NCI-H748 treated with DMSO at 0.1 percent for 48 hours (cell line): ENCODE measurements at regions not wholly inside any gene's neighbourhood (a gene's known extent, or its start where the extent isn't known, plus 50 kb on each side); places are given as distances from the start of the nearest gene placed in this dataset.

Experiments used
- DNase-seq: peaks from one replicate; lab custom pipeline; 2025; lab: John Stamatoyannopoulos, UW

- DNase-seq, result no peak
These were observed 150.7 kb downstream of the KCTD15 start for GRCh38 chr19:33947265-33947964.

GRCh38 chr19:33948651-33949335 is 152.1 kb downstream of the KCTD15 start:
- no peak for DNase-seq

- no peak for DNase-seq
These were observed 153.6 kb downstream of the KCTD15 start for GRCh38 chr19:33950091-33950750.

GRCh38 chr19:33953023-33953422 is 156.4 kb downstream of the KCTD15 start:
- DNase-seq, result no peak

DNA sequence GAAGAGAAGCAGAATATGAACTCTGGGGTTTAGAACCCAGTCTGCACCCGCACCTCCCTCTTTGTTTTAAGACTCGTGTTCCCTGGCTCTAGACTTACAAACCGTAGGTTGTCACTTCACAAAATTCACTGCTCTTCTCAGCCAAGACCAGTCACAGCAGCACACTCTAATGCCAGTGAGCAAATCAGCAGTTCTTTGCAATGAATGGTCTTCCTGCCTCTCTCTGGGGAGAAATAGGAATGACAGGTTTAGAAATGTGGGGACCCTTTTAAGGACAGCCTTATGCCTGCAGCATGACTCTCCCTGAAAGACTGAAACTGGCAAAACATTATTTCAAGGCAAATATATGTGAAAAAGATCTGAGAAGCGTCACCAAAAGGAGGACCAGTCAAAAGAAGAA is 156.9 kb downstream of the KCTD15 start:
- no peak for DNase-seq

DNA sequence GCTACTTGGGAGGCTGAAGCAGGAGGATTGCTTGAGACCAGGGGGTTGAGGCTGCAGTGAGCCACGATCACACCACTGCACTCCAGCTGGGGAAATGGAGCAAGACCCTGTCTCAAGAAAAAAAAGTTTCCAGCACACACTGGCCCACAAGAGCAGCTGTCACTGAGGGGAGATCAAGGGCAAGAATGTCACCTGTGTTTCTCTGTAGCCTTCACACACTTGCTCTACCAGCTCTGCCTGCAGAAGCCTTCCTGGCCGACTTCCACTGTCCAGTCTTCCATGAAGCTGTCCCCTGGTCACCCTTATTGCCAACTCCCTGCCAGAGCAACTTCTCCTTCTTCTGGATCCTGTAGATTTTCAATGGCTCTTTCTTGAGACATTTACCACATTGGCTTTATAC is 158.0 kb downstream of the KCTD15 start:
- DNase-seq, result no peak

DNA sequence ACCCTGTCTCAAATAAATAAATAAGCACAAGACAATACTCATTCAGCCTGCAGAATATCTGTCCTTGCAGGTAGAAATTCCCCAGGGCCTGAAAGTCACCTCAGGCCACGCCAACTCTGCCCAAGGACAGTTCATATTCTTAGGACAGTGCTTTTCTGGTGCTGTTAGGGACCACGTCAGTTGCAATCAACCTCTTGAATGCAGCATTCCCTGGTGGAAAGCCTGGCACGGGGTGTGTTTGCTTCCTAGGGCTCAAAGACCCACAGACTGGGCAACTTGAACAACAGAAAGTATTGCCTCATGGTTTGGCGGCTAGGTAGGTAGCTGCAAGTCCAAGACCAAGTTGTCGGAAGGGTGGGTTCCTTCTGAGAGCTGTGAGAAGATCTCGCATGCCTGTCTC is 160.3 kb downstream of the KCTD15 start:
- no peak for DNase-seq

- DNase-seq, result no peak
These were observed 161.1 kb downstream of the KCTD15 start for GRCh38 chr19:33957804-33958203.

DNA sequence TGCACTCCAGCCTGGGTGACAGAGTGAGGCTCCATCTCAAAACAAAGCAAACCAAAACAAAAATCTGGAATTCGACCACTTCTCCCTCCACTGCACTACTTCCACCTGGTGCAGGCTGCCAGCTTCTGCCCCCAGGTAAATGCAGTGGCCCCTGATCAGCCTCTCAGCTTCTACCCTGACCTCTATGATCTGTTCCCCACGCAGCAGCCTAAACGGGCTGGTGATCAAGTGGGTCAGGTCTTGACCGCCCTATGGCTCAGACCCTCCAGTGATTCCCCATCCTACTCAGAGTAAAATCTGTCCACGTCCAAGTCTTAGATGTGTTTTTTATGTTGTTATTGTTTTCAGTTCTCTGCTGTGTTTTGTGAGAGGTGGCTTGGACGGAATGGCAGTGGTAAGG is 163.9 kb downstream of the KCTD15 start:
- no peak for DNase-seq

GRCh38 chr19:33962161-33962560 is 165.5 kb downstream of the KCTD15 start:
- no peak for DNase-seq

DNA sequence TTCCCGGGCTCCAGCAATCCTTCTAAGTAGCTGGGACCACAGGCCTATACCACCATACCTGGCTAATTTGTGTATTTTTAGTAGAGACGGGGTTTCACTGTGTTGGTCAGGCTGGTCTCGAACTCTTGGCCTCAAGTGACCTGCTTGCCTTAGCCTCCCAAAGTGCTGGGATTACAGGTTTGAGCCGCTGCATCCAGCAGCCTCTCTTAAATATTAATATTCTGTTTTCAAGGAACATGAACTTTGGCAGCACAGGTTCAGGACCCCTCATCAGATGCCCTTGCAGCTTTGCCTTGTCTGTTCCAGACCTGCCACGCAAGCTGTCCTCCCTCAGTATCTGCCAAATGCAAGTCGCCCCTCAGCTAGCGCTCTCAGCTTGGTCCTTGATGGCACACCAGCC is 166.8 kb downstream of the KCTD15 start:
- DNase-seq, result no peak

GRCh38 chr19:33971073-33971472 is 174.4 kb downstream of the KCTD15 start:
- no peak for DNase-seq

DNA sequence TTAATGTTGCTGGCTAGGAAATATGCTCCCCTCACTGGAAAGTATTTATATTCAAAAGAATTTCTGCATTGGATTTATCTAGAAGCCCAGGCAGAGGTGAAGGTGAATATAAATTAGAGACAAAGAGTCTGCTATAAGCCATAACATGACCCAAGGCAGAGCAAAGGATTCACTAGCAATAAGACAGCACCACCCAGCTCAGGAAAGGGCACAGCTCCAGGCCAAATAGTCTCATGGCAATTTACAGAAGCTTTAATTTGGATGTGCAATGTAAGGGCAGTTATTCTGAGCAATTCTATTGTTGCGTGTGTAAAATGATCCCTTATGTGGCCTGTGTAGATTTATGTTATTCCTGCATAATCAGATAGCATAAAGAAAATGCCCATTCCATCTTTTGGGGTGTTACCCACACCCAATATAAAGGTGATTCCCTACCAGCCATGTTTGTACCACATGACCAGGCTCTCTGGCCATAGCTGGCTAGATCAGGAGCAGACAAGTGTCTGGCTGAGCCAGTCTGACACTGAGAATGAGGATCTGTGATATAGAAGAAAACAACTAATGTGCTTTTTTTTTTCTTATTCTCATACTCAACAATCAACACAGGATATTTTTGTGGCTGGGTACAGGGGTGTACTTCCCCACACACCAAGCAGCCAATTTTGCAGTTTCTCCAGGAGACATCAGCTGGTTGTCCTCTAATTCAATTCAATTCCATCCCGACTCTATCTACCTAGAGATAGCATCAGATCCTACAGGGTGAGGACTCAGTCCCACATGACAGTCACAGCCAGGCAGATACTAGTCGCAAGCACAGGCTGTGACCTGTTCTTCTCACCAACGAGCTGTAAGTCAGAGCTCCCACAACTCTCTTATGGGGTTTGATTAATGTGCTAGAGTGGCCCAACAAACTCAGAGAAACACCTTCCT is 181.4 kb downstream of the KCTD15 start:
- DNase-seq, result no peak

GRCh38 chr19:33982706-33983105 is 186.0 kb downstream of the KCTD15 start:
- DNase-seq, result no peak

- no peak for DNase-seq
These were observed 183.7 kb upstream of the LSM14A start for GRCh38 chr19:33988601-33989000.

DNA sequence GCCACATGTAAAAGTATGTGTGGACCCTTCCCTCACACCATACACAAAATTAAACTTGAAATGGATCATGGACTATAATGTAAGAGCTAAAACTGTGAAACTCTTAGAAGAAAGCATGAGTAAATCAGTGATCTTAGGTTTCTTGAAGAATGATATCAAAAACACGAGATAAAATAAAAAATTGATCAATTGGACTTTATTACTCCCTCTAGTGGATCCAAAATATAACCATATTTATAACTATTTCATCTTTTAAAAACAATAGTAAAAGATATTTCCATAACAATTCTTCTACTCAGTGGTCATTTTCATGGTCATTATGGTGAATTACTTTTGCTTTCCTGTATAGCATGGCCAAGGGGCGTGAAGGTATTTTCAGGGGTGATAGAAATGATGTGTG is 174.6 kb upstream of the LSM14A start:
- DNase-seq, result no peak

GRCh38 chr19:33998302-33998701 is 174.0 kb upstream of the LSM14A start:
- DNase-seq, result no peak

GRCh38 chr19:33998739-33999345 is 173.5 kb upstream of the LSM14A start:
- DNase-seq, result no peak

DNA sequence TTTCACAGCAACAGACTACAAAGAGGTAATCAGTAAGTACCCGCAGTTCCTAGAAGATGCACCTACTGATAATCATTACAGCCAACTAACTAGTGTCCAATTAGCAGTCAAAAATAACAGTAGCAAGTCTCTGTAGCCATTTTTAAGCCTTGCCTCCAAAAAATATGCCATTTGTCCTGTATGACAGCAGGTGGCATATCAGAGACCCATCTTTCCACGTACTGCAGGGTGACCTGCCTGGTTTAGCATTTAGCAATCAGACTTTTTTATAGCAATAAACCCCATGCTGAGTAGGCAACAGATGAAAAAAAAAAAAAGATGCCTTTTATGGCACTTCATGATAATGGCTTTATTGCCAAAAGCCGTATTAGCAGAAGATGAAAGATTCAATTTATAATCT is 155.3 kb upstream of the LSM14A start:
- no peak for DNase-seq

DNA sequence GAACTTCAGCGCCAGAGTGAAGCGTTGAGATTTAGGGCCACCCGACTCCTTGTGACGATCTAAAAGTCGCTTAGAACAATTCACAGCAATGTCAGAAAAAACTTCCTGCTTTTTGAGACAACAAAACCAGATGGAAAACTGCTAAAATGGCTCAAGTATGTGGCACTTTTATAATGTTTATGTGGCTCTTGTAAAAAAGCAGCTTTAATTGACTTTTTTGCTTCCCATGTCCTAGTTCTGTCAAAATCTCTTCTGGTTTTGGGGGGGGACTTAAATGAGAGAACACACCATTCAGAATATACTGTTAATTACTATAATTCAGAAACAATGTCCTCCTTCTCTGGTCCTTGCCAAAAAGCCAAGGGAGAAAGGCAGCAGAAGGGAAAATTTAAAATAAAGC is 154.7 kb upstream of the LSM14A start:
- no peak for DNase-seq

- no peak for DNase-seq
These were observed 153.8 kb upstream of the LSM14A start for GRCh38 chr19:34018546-34018945.

DNA sequence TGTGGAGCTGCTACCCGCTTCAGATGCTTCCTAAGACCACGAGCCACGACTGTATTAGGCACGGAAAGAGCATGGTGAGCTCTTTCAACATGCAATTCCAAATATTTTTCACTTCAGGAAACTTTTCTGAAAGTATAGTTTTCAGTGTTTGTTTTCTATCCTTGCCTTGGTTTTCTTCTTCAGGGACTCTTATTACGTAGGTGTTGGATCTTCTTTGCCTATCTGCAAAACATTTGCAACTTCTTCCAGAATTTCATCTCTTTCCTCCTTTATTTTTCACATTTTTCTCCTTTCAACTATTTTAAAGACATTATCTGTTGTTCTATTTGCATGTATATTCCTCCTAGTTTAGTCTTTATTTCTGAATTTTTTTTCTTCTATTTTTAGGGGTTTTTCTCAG is 148.9 kb upstream of the LSM14A start:
- DNase-seq, result no peak
